ENCODE measurements at regions not wholly inside any gene's neighbourhood (a gene's known extent, or its start where the extent isn't known, plus 50 kb on each side); places are given as distances from the start of the nearest gene placed in this dataset.

DNA sequence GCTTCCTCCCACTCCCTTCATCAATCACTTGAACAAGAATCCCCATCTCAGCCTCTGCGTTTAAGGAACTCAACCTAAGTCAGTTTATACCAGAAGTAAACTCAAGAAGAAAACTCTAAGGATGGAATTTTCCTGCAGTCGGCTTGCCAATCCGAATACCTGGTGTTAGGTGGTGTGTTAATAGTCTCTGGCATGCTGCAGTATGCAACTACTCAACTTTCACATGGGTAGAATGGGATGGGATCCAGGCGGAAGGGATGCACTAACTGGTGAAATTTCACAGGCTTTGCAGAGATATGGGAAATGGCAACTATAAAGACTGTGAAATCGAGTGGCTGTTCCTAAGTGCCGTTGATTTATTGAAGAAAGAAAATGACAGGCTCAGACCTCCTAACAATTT lies 560.6 kb downstream of the TLE1 start (continued):
- TF ChIP-seq POU5F1 (IDR thresholded peaks at IDR 0.05; ENCODE audit: low read depth, low read length), result no peak
- no peak for TF ChIP-seq HDAC2 (IDR thresholded peaks at IDR 0.05; ENCODE audit: borderline replicate concordance in 1 of 2, low read depth in 2 of 2, low read length in 2 of 2)
- TF ChIP-seq SRF (IDR thresholded peaks at IDR 0.05; ENCODE audit: low read depth, low read length), result no peak
